ENCODE measurements at regions not wholly inside any gene's neighbourhood (a gene's known extent, or its start where the extent isn't known, plus 50 kb on each side); places are given as distances from the start of the nearest gene placed in this dataset.

GRCh38 chr2:60603533-60604190 is 50.2 kb upstream of the BCL11A start:
- DNase-seq: no peak

DNA sequence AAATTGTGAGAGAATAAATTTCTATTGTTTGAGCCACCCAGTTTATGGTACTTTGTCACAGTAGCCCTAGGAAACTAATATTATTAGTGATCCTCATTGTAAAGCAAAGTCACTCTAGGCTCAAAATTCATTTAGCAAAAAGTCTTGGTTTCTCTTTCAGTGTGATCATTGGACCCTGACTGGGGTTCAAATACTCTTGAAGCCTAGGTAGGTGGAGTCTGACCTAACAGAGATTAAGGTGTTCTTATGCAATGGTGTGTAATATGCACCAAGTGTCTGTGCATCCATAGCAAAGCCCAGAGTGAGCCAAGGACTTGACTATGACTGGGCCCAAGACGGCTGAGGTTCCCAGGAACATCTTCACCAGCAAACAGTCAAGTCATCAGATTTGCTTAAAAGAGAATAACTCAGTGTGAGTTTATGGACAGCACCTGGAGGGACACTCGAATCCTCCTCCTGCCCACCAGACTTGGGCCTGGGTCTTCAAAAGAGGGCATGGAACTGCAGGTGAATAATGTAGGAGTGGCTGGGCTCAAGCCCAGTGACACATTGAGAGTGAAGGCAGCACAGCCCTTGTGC is 51.1 kb upstream of the BCL11A start:
- DNase-seq: no peak

GRCh38 chr2:60605866-60606265 is 52.4 kb upstream of the BCL11A start:
- DNase-seq: no peak

DNA sequence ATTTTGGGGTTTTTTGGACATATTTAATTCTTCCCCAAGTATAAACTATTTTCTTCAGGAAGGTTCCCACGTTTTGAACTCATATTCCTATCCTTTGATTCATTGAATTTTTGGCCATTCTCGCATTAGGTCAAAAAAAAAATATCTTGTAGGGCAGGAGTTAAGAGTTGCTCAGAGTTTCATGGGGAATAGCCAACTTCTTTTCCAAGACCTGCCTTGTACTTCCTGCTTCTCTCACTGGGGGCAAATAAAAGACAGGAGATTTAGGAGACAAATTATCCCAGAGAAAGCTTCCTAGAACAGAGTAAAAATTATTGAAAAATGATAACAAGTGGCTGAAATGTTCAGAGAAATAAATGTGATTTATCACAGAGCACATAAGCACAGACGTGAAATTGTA is 55.2 kb upstream of the BCL11A start:
- DNase-seq: no peak

DNA sequence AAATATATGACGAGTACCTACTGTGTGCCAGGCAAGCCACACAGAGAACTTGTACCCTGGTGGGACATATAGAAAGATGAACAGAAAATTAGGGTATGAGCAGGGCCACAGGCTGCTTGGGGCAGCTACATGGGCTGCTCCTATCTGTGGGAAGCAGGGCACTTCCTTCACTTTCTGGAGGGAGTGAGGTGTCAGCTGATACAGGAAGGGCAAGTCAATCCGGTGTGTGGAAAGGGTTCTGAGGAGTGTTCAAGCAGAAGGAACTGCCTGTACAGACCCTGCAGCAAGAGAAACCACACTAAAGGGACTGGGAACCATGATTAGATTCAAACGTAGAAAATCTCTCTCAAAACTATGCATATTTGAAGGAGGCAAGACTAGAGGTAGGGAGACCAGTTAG is 58.6 kb upstream of the BCL11A start:
- peak; percentile 3 to 49 (median 38) for DNase-seq

- DNase-seq: no peak
Observed at GRCh38 chr2:60614319-60614718, 60.9 kb upstream of the BCL11A start.

DNA sequence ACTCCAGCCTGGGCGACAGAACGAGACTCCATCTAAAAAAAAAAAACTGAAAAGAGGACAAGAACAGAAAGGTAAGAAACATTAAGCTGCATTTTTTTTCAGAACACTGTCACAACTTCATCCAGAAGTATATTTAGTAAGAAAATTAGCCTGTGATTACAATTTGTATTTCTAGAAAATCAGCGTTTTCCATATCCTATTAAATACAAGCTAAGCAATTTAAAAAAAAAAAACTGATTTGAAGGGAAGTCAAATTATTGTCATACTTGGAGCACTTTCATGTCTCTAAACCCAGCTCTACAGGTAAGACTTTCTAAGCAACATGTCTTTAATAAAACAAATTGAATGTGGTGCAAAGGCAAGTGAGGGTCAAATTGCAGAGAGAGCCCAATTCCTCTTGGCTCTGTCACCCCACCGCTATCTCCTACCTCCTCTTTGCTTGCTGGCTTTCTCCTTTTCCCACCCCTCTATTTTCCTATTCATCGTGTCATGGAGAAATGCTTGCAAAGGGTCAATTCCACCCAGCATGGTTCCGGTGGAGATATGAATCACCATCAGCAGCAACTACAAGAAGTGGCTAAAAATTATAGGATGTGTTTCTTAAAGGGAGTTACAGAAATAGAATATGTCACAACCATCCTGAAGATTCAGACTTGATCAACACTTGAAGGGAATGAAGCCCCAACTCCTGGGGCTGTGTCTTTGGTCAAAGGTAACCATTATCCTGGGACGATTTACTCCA is 68.4 kb upstream of the BCL11A start:
- no peak for DNase-seq

GRCh38 chr2:60623040-60623439 is 69.6 kb upstream of the BCL11A start:
- no peak for DNase-seq

- DNase-seq: no peak
Observed at GRCh38 chr2:60627412-60627811, 74.0 kb upstream of the BCL11A start.

DNA sequence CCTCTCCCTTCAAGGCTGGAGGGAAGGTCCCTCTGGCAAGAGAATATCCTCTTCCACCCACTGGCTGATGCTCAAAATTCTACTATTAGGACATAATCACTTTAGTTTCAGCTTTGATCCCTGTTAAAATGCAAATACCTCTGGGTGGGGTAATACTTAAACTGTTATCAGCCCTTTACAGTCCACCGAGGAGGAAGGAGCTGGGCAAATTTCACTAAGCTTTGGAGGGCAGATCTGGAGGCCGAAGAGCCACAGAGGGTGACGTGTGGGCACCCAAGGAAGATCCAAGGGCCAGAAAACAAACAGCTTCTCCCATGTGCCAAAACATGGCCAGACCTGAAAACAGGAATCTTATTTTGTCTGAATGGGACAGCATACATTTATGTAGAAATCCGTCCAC is 74.6 kb upstream of the BCL11A start:
- no peak for DNase-seq

GRCh38 chr2:60628615-60629304 is 75.3 kb upstream of the BCL11A start:
- DNase-seq: no peak

DNA sequence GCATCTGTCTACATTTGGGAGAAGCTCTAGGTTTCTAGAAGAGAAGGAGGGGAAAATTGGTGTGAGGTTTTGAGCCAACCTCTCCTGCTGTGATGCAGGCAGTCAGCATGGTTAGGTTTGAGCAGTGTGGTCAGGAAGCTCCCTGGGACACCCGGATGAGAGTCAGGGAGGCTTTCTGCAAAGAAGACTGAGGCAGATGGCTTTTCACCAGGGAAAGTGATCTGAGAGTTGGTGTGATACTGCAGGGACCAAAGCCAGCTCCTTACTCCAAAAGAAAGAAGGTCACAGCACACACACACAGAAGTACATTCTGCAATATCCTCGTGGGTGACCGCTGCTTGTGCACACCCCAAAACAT is 75.8 kb upstream of the BCL11A start:
- no peak for DNase-seq

DNA sequence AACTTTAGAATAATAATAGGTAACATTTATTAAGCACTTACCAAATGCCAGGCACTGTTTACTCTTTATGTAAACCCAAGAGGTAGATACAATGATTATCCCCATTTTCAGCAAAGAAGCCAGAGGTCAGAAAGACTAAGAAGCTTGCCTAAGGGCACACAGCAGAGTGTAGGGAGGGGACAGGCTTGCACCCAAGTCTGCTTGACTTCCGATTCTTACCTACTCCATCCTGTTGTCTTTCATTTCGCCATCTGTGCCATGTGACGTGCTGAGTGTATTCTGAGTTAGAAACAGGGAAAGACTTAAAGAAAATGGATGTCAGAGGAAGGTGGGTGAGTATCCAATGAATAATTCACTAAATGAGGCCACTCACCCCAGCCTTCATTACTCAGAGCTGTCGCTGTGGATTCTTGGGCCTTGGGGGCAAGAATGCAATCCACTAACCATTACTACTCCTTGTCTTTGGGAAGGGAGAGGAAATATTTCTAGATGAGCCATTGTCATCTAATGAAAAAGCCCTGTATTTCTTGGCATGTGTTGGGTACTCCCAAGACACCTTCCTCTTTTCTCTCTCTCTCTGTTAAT is 76.4 kb upstream of the BCL11A start:
- DNase-seq: no peak

DNA sequence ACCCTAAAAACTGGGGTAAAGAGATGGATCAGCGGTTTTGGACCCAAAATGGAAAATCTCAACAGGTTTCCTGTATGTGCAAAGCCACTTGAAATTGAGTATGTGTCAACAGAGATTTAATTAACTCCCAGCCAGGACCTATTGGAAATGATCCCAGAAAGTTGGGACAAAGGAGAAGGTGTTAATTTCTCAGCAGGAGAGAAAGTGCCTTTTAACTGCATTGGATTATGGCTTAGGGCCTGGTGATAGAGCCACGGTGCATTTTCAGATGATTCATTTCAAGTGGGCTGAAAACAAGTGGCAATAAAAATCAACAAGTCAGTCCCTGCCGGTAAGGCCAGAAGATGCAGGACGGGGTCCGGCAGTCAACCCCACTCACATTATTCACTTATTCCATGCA is 80.2 kb upstream of the BCL11A start:
- DNase-seq: no peak

DNA sequence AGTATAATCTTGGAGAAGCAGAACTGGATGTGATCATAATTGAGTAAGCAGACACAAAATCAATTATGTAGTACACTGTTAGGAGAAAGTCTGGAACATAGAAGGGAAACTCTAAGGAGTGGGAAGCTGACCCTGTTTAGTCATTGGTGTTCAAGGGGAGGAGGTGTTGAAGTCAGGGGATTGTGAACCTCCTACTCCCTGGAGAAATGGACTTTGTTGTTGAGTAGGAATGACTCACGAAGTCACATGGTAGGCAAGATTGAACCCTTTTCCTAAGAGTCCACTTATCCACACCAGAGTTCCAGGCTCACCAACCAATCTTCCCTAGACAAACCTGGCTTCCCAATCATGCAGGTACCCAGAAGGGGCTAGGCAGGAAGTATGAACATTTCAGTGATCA is 81.0 kb upstream of the BCL11A start:
- peak; percentile 35 to 75 (median 60) for DNase-seq

DNA sequence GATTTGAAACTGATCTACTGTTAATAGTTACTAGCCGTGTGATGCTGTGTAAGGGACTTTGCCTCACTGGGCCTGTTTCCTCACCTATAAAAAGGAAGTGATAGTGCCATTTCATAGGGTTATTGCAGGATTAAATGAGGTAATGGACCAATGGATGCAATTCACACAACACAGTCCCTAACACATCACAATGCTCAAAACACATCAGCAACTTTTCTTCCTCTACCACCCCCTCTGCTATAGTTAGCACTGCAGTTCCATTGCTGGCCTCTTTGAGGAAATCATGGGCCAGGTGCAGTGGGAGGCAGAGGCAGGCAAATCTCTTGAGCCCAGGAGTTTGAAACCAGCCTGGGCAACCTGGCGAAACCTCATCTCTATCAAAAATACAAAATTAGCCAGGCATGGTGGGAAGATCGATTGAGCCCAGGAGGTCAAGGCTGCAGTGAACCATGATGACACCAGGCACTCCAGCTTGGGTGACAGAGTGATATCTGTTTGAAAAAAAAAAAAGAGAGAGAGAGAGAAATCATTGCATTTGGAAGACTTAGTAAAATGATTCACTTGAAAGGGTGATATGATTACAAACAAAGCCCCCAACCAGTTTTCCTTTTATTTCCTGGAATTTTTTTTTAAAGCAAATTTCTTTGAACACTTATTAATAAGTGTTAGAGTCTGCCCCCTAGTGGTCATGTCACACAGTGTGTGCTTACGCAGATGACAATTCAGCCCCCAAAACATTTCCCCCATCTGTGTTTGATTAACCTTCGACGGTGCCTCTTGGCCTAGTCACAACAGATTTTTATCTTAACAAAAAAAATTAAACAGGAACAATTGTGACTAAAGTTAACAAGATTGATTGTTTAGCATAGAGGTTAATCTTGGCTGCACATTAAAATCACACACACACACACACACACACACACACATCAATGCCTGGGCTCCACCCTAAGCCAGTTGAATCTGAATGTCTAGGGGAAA is 88.6 kb upstream of the BCL11A start:
- DNase-seq: peak; percentile 57 to 81 (median 74)

DNA sequence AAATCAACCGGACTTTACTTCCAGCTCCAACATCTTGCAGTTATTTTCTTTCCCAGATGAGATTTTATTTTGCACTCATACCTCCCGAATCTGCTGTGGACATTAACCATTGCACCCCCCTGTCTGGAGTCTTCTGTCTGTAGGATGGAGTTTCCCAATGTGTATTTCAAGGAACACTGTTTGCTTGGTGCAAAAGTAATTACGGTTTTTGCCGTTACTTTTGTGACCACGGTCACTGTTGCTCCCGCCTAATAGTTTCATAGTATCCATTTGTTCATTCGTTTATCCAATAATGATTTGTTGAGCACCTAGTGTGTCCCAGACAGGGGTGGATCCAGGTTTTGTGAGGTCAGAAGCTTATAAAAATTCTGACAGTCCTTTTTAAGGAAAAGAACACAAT is 90.3 kb upstream of the BCL11A start:
- no peak for DNase-seq

- DNase-seq: no peak
Observed at GRCh38 chr2:60644951-60645350, 91.5 kb upstream of the BCL11A start.

DNA sequence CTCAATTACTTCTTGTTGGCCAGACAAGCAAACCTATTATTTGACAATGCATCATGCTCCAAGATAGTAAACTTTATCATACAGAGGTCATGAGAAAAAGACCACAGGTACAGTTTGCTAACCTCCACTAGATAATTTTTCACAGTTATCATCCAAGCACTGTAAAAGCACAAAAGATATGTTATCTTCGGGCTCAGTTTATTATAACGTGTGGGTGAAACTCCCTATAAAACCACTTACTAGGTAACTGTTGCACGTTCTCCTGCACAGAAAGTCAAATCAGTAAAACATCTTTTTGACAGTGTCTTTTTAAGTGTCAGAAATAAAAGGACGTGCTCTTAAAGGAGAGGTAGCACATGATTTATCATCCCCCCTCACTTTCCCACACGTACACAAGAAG is 94.7 kb upstream of the BCL11A start:
- no peak for DNase-seq

DNA sequence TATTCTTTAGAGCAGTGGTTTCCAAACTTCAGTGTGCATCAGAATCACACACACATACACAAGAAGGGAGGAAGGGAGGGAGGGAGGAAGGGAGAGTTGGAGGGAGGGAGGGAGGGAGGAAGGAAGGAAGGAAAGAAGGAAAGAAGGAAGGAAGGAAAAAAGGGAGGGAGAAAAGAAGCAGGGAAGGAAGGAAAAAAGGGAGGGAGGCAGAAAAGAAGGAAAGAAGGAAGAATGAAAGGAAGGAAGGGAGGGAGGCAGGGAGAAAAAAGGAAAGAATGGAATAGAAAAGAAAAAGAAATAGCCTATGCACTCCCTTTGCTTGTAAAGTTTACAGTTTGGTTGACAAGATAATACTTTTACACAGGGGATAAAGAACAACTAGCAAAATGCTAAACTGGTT is 96.3 kb upstream of the BCL11A start:
- no peak for DNase-seq

DNA sequence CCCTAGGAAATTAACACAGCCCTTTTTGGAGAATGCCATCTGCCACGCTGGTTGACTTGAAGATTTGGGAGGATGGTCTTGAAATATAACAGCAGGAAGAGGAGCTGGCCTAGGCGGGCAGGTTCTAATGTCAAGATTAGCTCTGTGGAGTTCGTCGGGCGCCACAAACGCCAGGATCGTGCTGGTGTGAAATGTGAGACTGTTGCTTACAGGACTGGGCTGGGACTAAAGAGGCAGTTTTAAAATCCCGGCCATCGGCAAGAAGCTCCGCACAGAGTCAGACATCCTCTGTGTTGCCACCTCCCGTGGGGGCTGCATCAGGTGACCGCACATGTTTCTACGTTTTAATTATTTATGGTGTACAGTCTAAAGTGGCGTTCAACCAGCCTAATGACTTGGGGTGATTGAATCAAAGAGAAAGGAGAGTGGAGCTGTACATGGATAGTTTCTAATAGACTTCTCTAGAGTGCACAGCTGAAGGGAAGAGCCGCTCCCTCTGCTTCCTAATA is 99.4 kb upstream of the BCL11A start:
- no peak for DNase-seq

DNA sequence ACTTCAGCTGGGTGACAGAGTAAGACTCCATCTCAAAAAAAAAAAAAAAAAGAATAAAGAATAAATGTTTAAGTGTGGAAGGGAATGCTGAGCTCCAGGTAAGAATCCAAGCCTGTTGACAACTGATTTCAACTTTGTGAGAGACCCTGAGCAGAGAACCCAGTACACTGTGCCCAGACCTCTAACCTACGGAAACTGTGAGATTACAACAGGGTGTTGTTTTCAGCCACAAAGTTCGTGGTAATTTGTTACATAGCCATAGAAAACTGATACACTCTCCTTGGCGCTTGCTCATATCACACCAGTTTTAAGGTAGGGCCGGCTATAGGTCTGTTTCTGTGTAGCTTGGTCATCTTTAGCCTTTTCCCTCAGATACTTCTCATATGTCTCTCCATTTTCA is 98.4 kb upstream of the PAPOLG start:
- DNase-seq: no peak

Measured in suppressor macrophage (primary cell).